ENCODE measurements at regions not wholly inside any gene's neighbourhood (a gene's known extent, or its start where the extent isn't known, plus 50 kb on each side); places are given as distances from the start of the nearest gene placed in this dataset.
"Not testable (repeated sequence)": the region's sequence is repeated elsewhere in the genome, so short reads cannot be mapped to it uniquely, and the experiment has no call there.

DNA sequence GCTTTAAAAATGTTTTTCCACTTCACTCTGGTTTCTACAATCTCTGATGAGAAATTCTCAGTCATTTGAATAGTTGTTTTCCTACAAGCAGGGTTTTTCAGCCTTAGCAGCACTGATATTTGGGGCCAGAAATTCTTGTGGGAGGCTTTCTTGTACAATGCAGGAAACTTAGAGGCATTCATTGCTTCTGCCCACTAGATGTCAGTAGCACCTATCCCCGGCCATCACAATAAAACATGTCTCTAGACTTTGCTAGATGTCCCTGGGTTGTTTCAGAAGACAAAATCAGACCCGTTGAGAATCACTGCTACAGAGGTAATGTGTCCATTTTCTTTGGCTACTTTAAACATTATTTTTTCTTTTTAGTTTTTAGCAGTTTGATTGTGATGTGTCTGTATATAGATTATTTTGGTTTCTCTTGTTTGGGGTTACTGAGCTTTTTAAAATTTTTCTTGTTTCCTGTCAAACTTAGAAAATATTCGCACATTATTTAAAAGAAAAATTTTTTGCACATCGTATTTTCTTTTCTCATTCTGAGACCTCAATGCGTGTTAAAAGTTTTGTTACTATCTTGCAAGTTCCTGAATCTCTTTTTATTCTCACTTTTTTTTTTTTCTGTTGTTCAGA, 60.8 kb upstream of the CCDC179 start:
- no peak for DNase-seq (ENCODE audit: low read depth, low spot score)

GRCh38 chr11:22922672-22923071, 62.4 kb upstream of the CCDC179 start:
- DNase-seq (ENCODE audit: low read depth, low spot score): no peak

GRCh38 chr11:22923561-22923960, 63.3 kb upstream of the CCDC179 start:
- DNase-seq (ENCODE audit: low read depth, low spot score): no peak

DNA sequence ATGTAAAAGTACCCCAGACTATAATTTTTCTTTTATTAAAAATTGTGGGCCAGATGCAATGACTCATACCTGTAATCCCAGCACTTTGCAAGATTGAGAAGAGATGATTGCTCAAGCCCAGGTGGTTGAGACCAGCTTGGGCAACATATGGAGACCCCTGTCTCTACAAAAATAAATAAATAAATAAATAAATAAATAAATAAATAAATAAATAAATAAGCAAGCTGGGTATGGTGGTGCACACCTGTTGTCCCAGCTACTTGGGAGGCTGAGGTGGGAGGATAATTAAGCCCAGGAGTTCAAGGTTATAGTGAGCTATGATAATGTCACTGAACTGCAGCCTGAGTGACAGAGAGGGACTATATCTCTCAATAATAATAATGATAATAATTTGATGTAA, 66.1 kb upstream of the CCDC179 start:
- DNase-seq (ENCODE audit: low read depth, low spot score): no peak

DNA sequence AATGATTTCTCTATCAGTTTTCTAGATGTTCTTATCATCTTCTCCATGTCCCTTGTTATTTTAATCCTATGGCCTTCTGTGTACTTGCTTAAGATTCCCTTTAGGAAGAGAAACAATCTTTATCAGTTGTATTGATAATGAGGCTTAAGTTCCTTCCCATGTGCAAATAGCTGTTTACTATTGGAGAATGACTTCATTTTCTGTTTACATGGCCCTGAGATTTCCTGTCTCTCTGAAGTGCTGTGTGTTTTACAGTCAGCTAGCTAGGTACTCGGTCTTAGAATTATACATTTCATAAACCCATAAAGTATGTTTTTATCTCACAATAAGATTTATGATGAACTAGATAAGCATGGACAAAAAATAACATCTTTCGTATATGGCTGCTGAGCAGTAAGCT, 67.5 kb upstream of the CCDC179 start:
- no peak for DNase-seq (ENCODE audit: low read depth, low spot score)

- DNase-seq (ENCODE audit: low read depth, low spot score): no peak
Measured at GRCh38 chr11:22928207-22928917, 68.1 kb upstream of the CCDC179 start.

DNA sequence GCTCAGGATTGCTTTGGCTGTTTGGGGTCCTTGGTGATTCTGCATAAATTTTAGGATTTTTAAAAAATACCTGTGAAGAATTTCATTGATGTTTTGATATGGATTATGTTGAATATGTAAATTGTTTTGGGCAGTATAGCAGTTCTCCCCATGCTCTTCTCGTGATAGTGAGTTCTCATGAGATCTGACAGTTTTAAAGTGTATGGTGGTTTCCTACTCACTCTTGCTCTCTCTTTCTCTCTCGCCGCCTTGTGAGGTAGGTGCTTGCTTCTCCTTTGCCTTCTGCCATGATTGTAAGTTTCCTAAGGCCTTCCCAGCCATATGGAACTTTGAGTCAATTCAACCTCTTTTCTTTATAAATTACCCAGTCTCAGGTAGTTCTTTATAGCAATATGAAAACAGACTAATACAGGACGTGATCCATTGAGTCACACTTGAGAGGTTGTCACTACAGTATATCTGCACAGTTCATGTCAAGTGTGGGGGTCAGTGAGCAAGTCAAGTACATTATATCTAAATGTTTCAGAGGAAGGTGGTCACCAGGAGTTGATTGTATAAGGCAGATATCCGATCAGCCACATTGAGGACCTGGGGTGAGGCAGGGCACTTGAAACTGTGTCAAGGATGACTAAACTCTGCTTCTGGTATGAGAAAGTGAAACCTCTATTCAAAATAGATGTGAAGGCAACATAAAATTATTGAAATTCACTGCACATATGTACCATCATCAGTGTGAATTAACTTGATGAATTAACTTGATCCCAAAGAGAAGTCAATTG, 70.7 kb upstream of the CCDC179 start:
- DNase-seq (ENCODE audit: low read depth, low spot score): no peak

DNA sequence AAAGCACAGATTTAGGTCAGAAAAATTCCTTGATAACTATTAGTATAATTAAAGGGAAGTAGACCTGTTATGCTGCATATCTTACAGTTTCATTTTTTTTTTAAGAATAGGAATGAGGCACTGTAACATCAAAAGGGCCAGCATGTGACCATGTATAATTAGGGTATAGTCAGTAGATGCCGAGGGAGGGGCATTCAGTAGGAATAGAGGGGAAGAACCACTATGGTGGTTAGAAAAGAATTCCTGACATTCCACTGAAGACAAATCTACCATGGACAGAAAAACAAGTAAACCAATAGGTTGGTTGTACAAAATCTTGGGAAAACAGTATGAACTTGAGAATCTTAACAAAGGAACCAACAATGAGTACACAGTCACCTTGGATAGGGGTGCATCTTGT, 78.4 kb upstream of the CCDC179 start:
- no peak for DNase-seq (ENCODE audit: low read depth, low spot score)

DNA sequence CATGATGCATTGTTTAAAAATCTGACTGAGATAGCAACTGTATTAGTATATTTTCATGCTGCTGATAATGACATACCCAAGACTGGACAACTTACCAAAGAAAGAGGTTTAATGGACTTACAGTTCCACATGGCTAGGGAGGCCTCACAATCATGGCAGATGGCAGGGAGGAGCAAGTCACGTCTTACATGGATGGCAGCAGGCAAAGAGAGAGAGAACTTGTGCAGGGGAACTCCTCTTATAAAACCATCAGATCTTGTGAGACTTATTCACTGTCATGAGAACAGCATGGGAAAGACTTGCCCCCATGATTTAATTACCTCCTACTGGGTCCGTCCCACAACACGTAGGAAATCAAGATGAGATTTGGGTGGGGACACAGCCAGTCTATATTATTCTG, 81.3 kb upstream of the CCDC179 start:
- not testable (repeated sequence) for DNase-seq (ENCODE audit: low read depth, low spot score)

GRCh38 chr11:22957786-22958185, 97.5 kb upstream of the CCDC179 start:
- no peak for DNase-seq (ENCODE audit: low read depth, low spot score)

DNA sequence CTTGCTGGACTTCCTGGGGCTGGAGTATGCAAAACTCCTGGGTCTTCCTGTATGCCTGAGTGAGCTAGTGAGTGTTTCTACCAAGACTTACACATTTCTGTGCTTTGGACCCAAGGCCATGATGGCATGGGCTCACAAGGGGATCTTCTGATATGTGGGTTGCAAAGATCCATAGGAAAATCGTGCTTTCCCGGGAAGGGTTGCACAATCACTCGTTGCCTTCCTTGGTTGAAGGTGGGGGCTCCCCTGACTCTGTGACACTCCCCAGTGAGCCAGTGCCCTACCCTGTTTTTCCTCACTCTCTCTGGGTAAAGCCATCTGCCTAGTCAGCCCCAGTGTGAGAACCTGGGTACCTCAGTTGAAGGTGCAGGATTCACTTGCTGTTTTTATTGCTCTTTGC, 114.0 kb upstream of the CCDC179 start:
- DNase-seq (ENCODE audit: low read depth, low spot score): no peak

GRCh38 chr11:22976146-22976545, 115.9 kb upstream of the CCDC179 start:
- DNase-seq (ENCODE audit: low read depth, low spot score): peak; percentile 50

- DNase-seq (ENCODE audit: low read depth, low spot score): no peak
Measured at GRCh38 chr11:22982903-22983302, 122.6 kb upstream of the CCDC179 start.

DNA sequence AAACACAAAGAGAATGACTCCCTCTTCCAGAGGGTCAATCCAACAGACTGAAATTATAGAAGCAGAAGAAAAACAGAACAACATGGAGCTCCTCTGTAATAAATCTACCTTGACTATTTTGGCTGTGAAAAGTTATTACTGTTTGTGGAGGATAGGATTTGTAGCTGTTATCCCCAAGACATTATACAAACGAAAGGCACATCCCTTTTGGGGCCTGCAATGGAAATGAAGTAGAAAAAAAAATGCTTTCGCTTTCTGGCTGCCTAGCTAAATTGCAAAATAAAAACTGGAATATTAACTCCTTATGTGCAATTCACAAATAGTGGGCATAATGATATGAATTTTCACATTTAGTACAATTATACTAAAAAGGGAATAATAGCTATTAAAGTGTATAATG, 123.8 kb upstream of the CCDC179 start:
- DNase-seq (ENCODE audit: low read depth, low spot score): no peak

GRCh38 chr11:22989371-22989770, 129.1 kb upstream of the CCDC179 start:
- DNase-seq (ENCODE audit: low read depth, low spot score): no peak

- no peak for DNase-seq (ENCODE audit: low read depth, low spot score)
Measured at GRCh38 chr11:22991196-22991595, 130.9 kb upstream of the CCDC179 start.

- DNase-seq (ENCODE audit: low read depth, low spot score): no peak
Measured at GRCh38 chr11:23006730-23007129, 146.5 kb upstream of the CCDC179 start.

DNA sequence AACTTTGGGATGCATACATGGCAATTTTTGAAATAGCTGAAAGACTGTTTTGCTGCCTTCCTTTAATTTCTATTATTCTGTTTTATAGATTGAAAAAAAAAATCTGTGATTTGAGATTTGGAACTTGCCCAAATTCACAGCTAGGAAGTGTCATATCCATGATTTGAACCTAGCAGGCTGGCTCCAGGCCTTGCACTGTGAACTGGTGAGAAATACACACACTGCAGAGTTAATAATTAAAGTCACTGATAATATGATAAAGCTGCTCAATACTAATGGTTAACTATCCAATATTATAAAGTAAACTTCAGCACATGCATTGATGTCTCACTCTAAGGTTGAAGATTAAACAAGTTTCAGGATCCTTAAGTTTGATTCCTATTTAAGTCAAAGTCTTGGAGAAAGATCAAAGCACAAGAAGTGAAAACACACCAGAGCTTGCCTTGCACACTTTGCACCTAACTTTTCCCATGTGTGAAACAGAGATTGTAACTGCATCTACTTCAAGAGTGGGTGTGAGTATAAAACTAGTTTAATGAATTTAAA, 150.6 kb upstream of the CCDC179 start:
- no peak for DNase-seq (ENCODE audit: low read depth, low spot score)

DNA sequence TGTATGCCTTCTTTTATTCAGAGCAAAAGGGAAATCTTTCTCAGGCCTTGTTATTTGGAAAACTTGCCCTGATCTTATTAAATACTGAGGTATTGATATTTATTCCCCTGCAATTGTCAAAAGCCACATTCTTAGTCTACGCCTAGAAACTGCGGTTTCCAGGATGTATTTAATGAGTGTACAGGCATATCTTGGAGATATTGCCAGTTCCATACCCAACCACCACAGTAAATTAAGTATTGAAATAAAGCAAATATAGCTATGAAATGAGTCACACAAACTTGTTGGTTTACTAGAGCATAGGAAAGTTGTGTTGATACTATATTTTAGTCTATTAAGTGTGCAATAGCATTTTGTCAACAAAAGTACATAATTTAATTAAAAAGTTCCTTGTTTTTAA, 152.7 kb upstream of the CCDC179 start:
- no peak for DNase-seq (ENCODE audit: low read depth, low spot score)

- no peak for DNase-seq (ENCODE audit: low read depth, low spot score)
Measured at GRCh38 chr11:23013509-23013908, 153.2 kb upstream of the CCDC179 start.

- no peak for DNase-seq (ENCODE audit: low read depth, low spot score)
Measured at GRCh38 chr11:23021287-23021863, 161.1 kb upstream of the CCDC179 start.

DNA sequence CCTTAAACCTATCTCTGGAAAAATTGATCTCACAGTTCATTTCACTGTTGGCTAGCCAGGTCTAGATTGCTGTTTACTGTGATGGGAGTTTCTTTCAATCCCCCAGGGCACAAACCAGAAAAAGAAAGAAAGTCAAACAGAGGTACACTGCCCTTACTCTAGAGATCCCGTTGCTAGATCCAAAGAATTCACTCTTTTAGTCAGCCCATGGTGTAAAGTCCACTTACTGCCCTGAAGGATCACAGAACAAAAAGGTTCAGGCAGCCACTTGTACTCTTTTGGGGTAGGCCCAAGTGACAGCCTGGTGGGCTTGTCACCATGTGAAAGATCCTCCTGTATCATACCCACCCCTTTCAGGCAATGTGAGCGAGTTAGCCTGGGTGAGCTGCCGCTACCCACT, 162.6 kb upstream of the CCDC179 start:
- DNase-seq (ENCODE audit: low read depth, low spot score): no peak
